K562 (cell line): ENCODE measurements at regions not wholly inside any gene's neighbourhood (a gene's known extent, or its start where the extent isn't known, plus 50 kb on each side); places are given as distances from the start of the nearest gene placed in this dataset.

Experiments
- ATAC-seq: fragments of 200-7000 bp; cut with Tn5 transposase; 3 replicates; pipeline ENCODE4 v1.9.1; 2020; ENCODE audit warnings: moderate library complexity
- BruUV-seq: library from RNA; stranded (reverse); fragments of 400-500 nt; replicated peaks from 2 replicates; lab custom pipeline; 2021; lab: Mats Ljungman, UMichigan
- CTCF ChIA-PET: fragments of 300-600 bp; formaldehyde crosslinking; extraction: SDS; loops from one replicate; lab custom pipeline; 2021; ENCODE audit warnings: low intra/inter-chr PET ratio; lab: Yijun Ruan, JAX
- POLR2A ChIA-PET: fragments of 300-600, 350-650 bp; sonication (Branson Sonifier 250); formaldehyde crosslinking; extraction: SDS; loops from one replicate; lab custom pipeline; 2021; ENCODE audit warnings: antibody characterized with exemption, inconsistent platforms; lab: Yijun Ruan, JAX
- DNase-seq, 4 experiments: peaks; one replicate each; pipeline versions ENCODE4 v3.0.0 to v3.0.0-alpha.2; 2011 to 2018; ENCODE audit warnings: low spot score in 3 of 4, mixed read lengths in 3 of 4; ENCODE audit errors: extremely low read depth in 1 of 4
- FAIRE-seq: peaks from 2 replicates; lab custom pipeline; 2011; peaks lifted over from hg19 to GRCh38; lab: Jason Lieb, UNC
- H2AFZ ChIP-seq: 2 replicates; pipeline ENCODE4 v1.6.0; 2011; ENCODE audit warnings: low read depth, low read length, control low read depth, inconsistent platforms
- H3K27ac ChIP-seq: fragments of 200-600 bp; 3 replicates; pipeline ENCODE4 v1.8.0; 2011; ENCODE audit warnings: low read depth, mild to moderate bottlenecking, control low read depth, inconsistent platforms, low read length, moderate library complexity, mixed read lengths; ENCODE audit errors: extremely low read depth
- H3K27me3 ChIP-seq, 2 experiments: fragments of 300-600 bp in 1 of 2; 2 replicates in 1 of 2; 3 replicates in 1 of 2; pipeline versions ENCODE4 v1.6.0 to v1.8.0; 2011; ENCODE audit warnings: inconsistent platforms in 2 of 2, low read length in 2 of 2, mild to moderate bottlenecking in 1 of 2, mixed read lengths in 1 of 2, moderate library complexity in 1 of 2; ENCODE audit not compliant: control insufficient read depth in 2 of 2, insufficient read depth in 2 of 2
- H3K36me3 ChIP-seq: fragments of 300-600 bp; 3 replicates; pipeline ENCODE4 v1.8.0; 2011; ENCODE audit warnings: mild to moderate bottlenecking, low read length, inconsistent platforms; ENCODE audit not compliant: control insufficient read depth, insufficient read depth
- H3K4me1 ChIP-seq, 2 experiments: fragments of 200-600 bp in 1 of 2; replicated peaks in 1 of 2; 2 replicates in 1 of 2; 3 replicates in 1 of 2; pipeline versions ENCODE4 v1.5.1 to v1.8.0; 2011; ENCODE audit warnings: inconsistent platforms in 2 of 2, low read length in 2 of 2, mild to moderate bottlenecking in 1 of 2, mixed read lengths in 1 of 2, moderate library complexity in 1 of 2; ENCODE audit not compliant: control insufficient read depth in 2 of 2, insufficient read depth in 2 of 2
- H3K4me2 ChIP-seq: 2 replicates; pipeline ENCODE4 v1.6.1; 2011; ENCODE audit warnings: low read length, control low read depth, inconsistent platforms, mixed read lengths; ENCODE audit not compliant: insufficient read depth
- H3K4me3 ChIP-seq: fragments of 200-600 bp; sonication (generic), shearing (Covaris generic); 2 replicates; pipeline ENCODE4 v1.5.1; 2016; ENCODE audit warnings: control low read depth, inconsistent platforms
- H3K79me2 ChIP-seq: fragments of 200-600 bp; 3 replicates; pipeline ENCODE4 v1.8.0; 2011; ENCODE audit warnings: low read length, inconsistent platforms; ENCODE audit not compliant: control insufficient read depth, insufficient read depth
- H3K9ac ChIP-seq, 2 experiments: 2 replicates each; pipeline versions ENCODE4 v1.6.0 to v1.6.1; 2011; ENCODE audit warnings: low read depth in 2 of 2, low read length in 2 of 2, control low read depth in 1 of 2, inconsistent platforms in 1 of 2, mild to moderate bottlenecking in 1 of 2, mixed read lengths in 1 of 2; ENCODE audit not compliant: insufficient read depth in 1 of 2
- H3K9me1 ChIP-seq: one replicate; pipeline ENCODE4 v1.6.0; 2011; ENCODE audit warnings: inconsistent platforms, mild to moderate bottlenecking, low read length, moderate library complexity; ENCODE audit not compliant: control insufficient read depth, insufficient read depth
- H3K9me3 ChIP-seq: replicated peaks from 2 replicates; pipeline ENCODE4 v1.5.1; 2011; ENCODE audit warnings: low read depth, low read length, inconsistent platforms; ENCODE audit not compliant: control insufficient read depth, insufficient read depth
- H4K20me1 ChIP-seq: replicated peaks from 2 replicates; pipeline ENCODE4 v1.6.1; 2011; ENCODE audit warnings: low read length, inconsistent platforms, mixed read lengths; ENCODE audit not compliant: control insufficient read depth, insufficient read depth
- DDX20 ChIP-seq: fragments of 450-650 bp; IDR thresholded peaks from 2 replicates; pipeline ENCODE4 v1.6.1; 2016; ENCODE audit warnings: missing genetic modification characterization, low read depth, mild to moderate bottlenecking, missing compliant biosample characterization, moderate library complexity
- E2F8 ChIP-seq: fragments of 450-650 bp; IDR thresholded peaks from 2 replicates; pipeline ENCODE4 v1.7.1; 2018; ENCODE audit warnings: mild to moderate bottlenecking, low read depth; ENCODE audit not compliant: partially characterized antibody
- MBD1 ChIP-seq: fragments of 250-450 bp; sonication (Bioruptor Pico); IDR thresholded peaks from 2 replicates; pipeline ENCODE4 v1.8.0; 2022; ENCODE audit warnings: inconsistent platforms
- WGBS: fragments of 100-300 bp; shearing (Covaris generic); methylation state at CpG from one replicate; pipeline ENCODE4 v1.1.6; 2016; ENCODE audit warnings: low coverage, mixed read lengths; ENCODE audit not compliant: insufficient coverage; ENCODE audit errors: missing lambda C conversion rate; 5-methylcytosine and 5-hydroxymethylcytosine counted together
- in situ Hi-C: fragments of 300-500 bp; cut with MboI; formaldehyde crosslinking; loops from 4 replicates; pipeline ENCODE4 v1.15.0; 2018; ENCODE audit warnings: inconsistent platforms, mixed read lengths
- intact Hi-C: fragments of 100-400 bp; cut with micrococcal nuclease; formaldehyde crosslinking; loops from 2 replicates; pipeline ENCODE4 v1.14.2; 2022

GRCh38 chr2:56475191-56475590 is 291.4 kb downstream of the CCDC85A start:
- no peak overlapping the region for H3K9ac ChIP-seq
- in situ Hi-C loops (no loop called here), intact Hi-C loops (no loop called here)
- H2AFZ ChIP-seq: no peak overlapping the region
- TF ChIP-seq E2F8: no peak
- no peak for TF ChIP-seq DDX20 (tag)
- no peak for TF ChIP-seq MBD1 (CRISPR knock-in tag)
- no peaks in the 10 kb centered on the region for H3K4me1 ChIP-seq
- ATAC-seq (no peak), FAIRE-seq (no peak), DNase-seq (no peak)
- no peak overlapping the region for H3K4me3 ChIP-seq
- POLR2A ChIA-PET: no interaction called here
- no peaks in the 10 kb centered on the region for H3K79me2 ChIP-seq
- 4% methylated on average over 2 of the region's 2 CpGs for WGBS
- H3K9me1 ChIP-seq: no peaks in the 10 kb centered on the region
- H3K9me3 ChIP-seq: no peaks in the 10 kb centered on the region
- no peak overlapping the region for H3K27ac ChIP-seq
- CTCF ChIA-PET: no interaction called here
- no peaks in the 10 kb centered on the region for H4K20me1 ChIP-seq
- H3K4me2 ChIP-seq: no peak overlapping the region
- no peaks in the 10 kb centered on the region for H3K36me3 ChIP-seq
- BruUV-seq: no TSS peak
- H3K27me3 ChIP-seq: no peaks in the 10 kb centered on the region
